Activated CD8-positive, alpha-beta memory T cell treated with anti-CD3 and anti-CD28 coated beads, Interleukin-2, amount 10 ng/mL, durations not matched to agents 7 days and 5 days (primary cell): ENCODE measurements at regions not wholly inside any gene's neighbourhood (a gene's known extent, or its start where the extent isn't known, plus 50 kb on each side); places are given as distances from the start of the nearest gene placed in this dataset.
"Not testable (repeated sequence)": the region's sequence is repeated elsewhere in the genome, so short reads cannot be mapped to it uniquely, and the experiment has no call there.

Source experiments
- ATAC-seq: fragments of 150-1000 bp; cut with Tn5 transposase; one replicate; pipeline ENCODE4 v1.10.0; 2021; ENCODE audit warnings: moderate library complexity
- CTCF ChIA-PET: fragments of 350-600 bp; sonication (Branson Sonifier 250); formaldehyde crosslinking; loops from one replicate; lab custom pipeline; 2021; ENCODE audit warnings: antibody characterized with exemption; lab: Charles Lee
- DNase-seq: peaks from one replicate; pipeline ENCODE4 v3.0.0-alpha.2; 2020
- H3K27ac Mint-ChIP-seq: one replicate; pipeline ENCODE4 v1.8.0; 2021; ENCODE audit warnings: mild to moderate bottlenecking, mixed read lengths
- H3K27me3 Mint-ChIP-seq: one replicate; pipeline ENCODE4 v1.8.0; 2021; ENCODE audit warnings: mixed read lengths
- H3K36me3 Mint-ChIP-seq: one replicate; pipeline ENCODE4 v1.8.0; 2021; ENCODE audit warnings: mild to moderate bottlenecking, mixed read lengths
- H3K4me1 Mint-ChIP-seq: one replicate; pipeline ENCODE4 v1.8.0; 2021; ENCODE audit warnings: mixed read lengths
- H3K4me3 Mint-ChIP-seq: one replicate; pipeline ENCODE4 v1.8.0; 2021; ENCODE audit warnings: mild to moderate bottlenecking, moderate library complexity, mixed read lengths
- H3K9me3 Mint-ChIP-seq: one replicate; pipeline ENCODE4 v1.8.0; 2022; ENCODE audit warnings: low read depth, mixed read lengths

DNA sequence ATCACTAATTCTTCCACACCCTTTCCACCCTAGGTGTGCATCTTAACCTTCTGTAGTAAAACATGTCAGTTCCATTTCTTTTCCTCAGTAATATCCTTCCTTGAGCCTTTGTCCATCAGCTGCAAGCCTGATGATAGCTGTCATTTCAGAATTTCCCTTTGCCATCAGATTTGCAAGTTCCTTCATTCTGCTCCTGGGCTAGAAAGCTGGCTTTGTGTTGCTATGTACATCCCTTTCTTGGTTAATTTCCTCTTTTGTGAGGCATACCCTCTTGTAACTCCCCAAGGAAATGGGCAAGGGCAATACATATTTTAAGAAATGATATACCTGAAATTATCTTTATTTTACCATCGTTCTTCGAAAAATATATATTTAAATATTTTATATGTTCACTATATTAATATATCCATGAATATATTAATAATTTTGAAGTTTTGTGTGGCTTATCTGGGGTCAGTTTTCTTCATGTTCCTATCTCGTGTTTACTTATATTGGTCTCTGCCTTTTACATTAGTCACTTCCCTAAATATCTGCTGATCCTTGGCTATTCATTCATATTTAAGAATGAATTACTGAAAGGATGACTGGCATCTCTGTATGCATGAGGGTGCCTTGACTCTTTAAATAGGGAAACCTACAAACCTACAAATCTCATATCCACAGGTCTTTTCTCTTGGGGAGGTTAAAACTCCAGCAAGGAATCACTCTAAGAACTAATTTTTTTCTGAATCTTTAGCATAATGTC is 143.8 kb downstream of the ZNF22 start:
- Mint-ChIP-seq H3K4me3 (no peak overlapping the region), H3K4me1 (no peaks in the 10 kb centered on the region), H3K27me3 (peaks cover 23% of the 10 kb centered on the region), H3K27ac (no peak overlapping the region), H3K9me3 (no peaks in the 10 kb centered on the region), H3K36me3 (no peaks in the 10 kb centered on the region)
- DNase-seq: no peak
- ATAC-seq: no peak
- CTCF ChIA-PET: no interaction called here

DNA sequence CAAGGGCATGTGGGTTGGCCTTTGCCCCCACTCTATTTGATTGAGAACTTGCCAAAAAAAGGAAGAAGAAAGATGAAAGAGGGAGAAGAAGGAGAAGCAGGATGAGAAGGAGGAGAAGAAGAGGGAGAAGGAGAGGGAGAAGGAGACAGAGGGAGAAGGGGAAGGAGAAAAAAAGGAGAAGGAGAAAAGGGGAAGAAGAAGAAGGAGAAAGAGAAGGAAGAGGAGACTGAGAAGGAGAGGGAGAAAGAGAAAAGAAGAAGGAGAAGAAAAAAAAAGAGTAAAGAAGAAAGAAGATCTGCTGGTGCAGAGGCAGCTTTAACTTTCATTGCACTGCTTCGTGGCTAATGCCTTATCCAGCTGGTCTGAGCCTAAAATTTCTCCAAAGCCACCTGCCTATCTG is 144.4 kb downstream of the ZNF22 start:
- H3K36me3 Mint-ChIP-seq, H3K9me3 Mint-ChIP-seq, H3K27ac Mint-ChIP-seq, DNase-seq, CTCF ChIA-PET, H3K4me1 Mint-ChIP-seq, ATAC-seq, H3K4me3 Mint-ChIP-seq: not testable (repeated sequence)
- peaks cover 22% of the 10 kb centered on the region for H3K27me3 Mint-ChIP-seq

DNA sequence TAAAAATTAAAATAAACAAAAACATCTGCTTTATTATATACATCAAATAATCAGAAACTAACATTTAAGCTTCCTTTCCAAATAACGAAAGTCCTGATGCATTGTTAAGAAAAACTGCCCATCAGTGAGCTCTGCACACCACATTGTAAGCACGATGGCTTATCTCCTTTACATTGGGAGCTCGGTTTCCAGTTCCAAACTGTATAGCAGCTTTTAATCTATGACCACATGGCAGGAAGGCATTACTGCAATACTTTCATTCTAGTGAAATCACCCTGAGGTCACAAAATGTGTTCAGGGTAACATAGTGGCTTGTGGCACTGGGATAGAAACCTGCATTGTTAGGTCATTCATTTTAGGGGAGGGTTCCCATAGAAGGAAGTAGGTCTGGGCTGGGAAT is 146.3 kb downstream of the ZNF22 start:
- H3K4me3 Mint-ChIP-seq: no peak overlapping the region
- no peak overlapping the region for H3K27ac Mint-ChIP-seq
- peaks cover 16% of the 10 kb centered on the region for H3K27me3 Mint-ChIP-seq

DNA sequence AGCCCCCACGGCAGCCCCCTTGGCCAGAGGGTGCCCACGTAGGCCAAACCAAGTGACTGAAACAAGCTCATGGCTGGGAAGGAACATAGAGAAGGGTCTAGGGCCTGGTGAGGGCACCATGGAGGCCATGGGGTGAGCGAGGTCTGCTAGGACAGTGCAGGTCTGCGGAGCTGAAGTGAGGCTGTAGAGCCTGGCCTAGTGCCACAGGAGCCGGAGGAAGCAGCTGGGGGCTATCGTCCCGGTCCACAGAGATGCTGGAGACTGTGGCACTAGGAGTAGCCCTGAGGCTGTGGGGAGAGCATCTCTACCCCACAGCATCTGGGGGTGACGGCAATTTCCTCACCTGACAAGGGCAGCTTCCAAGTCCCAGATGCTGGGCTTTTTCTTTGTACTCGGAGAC is 150.3 kb downstream of the ZNF22 start:
- no peak overlapping the region for H3K4me3 Mint-ChIP-seq
- H3K36me3 Mint-ChIP-seq: no peaks in the 10 kb centered on the region
- CTCF ChIA-PET: no interaction called here
- no peaks in the 10 kb centered on the region for H3K9me3 Mint-ChIP-seq
- ATAC-seq: no peak
- DNase-seq: no peak
- no peaks in the 10 kb centered on the region for H3K4me1 Mint-ChIP-seq
- H3K27ac Mint-ChIP-seq: no peak overlapping the region
- peaks cover 5% of the 10 kb centered on the region for H3K27me3 Mint-ChIP-seq

More for the DNA sequence above, 146.3 kb downstream of the ZNF22 start:
- CTCF ChIA-PET: no interaction called here
- DNase-seq (no peak), ATAC-seq (no peak)
- Mint-ChIP-seq H3K4me1 (no peaks in the 10 kb centered on the region), H3K9me3 (no peaks in the 10 kb centered on the region), H3K36me3 (no peaks in the 10 kb centered on the region)

DNA sequence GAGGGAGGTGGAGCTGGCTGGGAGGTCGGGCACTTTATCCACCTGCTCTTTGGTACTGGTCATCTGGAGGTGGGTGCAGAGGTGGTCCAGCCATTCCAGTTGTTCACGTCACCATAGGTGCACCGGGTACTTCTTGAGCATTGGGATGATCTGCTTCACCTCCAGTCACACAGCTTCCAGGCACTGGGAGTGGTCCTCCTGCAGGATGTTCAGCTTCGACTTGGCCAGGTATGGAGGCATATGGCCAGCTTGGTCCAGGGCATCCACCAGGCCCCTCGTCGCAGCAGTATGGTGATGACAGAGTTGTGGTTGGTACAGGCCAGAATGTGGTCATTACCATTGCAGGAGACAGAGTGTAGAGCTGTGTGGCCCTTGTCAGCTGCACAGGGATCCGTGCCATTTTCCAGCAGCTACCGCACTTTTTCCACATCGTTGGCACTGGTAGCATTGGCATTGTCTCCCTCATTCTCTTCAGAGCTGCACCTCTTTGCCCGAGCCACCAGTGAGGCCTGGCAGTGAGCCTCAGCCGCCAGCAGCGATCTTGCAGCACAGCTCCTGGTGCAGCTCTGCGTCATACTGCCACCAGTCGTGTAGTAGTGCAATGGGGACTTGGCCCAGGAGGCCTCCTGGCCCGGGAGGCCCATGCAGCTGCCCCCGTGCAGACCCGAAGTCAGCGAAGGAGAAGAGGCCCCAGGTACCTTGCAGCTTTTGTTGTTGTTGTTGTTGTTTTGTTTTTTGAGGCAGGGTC is 150.9 kb downstream of the ZNF22 start:
- H3K36me3 Mint-ChIP-seq: no peaks in the 10 kb centered on the region
- ATAC-seq (no peak), DNase-seq (no peak)
- H3K9me3 Mint-ChIP-seq: no peaks in the 10 kb centered on the region
- H3K4me1 Mint-ChIP-seq: no peaks in the 10 kb centered on the region
- CTCF ChIA-PET: no interaction called here
- no peak overlapping the region for H3K27ac Mint-ChIP-seq
- no peak overlapping the region for H3K4me3 Mint-ChIP-seq
- H3K27me3 Mint-ChIP-seq: peaks cover 5% of the 10 kb centered on the region

GRCh38 chr10:45152726-45153125 is 152.0 kb downstream of the ZNF22 start:
- Mint-ChIP-seq H3K4me1 (no peaks in the 10 kb centered on the region), H3K27ac (no peak overlapping the region), H3K9me3 (no peaks in the 10 kb centered on the region), H3K4me3 (no peak overlapping the region), H3K36me3 (no peaks in the 10 kb centered on the region), H3K27me3 (peaks cover 6% of the 10 kb centered on the region)
- CTCF ChIA-PET: no interaction called here
- DNase-seq (no peak), ATAC-seq (no peak)

GRCh38 chr10:45154502-45154901 is 153.8 kb downstream of the ZNF22 start:
- H3K36me3 Mint-ChIP-seq: no peaks in the 10 kb centered on the region
- H3K27ac Mint-ChIP-seq: no peak overlapping the region
- no peaks in the 10 kb centered on the region for H3K4me1 Mint-ChIP-seq
- H3K4me3 Mint-ChIP-seq: no peak overlapping the region
- peaks cover 6% of the 10 kb centered on the region for H3K27me3 Mint-ChIP-seq
- ATAC-seq (no peak), DNase-seq (no peak)
- CTCF ChIA-PET: no interaction called here
- H3K9me3 Mint-ChIP-seq: no peaks in the 10 kb centered on the region

- peaks cover 13% of the 10 kb centered on the region for H3K27me3 Mint-ChIP-seq
- DNase-seq: no peak
- H3K4me3 Mint-ChIP-seq: no peak overlapping the region
Measured at GRCh38 chr10:45155784-45156183, 155.1 kb downstream of the ZNF22 start.

DNA sequence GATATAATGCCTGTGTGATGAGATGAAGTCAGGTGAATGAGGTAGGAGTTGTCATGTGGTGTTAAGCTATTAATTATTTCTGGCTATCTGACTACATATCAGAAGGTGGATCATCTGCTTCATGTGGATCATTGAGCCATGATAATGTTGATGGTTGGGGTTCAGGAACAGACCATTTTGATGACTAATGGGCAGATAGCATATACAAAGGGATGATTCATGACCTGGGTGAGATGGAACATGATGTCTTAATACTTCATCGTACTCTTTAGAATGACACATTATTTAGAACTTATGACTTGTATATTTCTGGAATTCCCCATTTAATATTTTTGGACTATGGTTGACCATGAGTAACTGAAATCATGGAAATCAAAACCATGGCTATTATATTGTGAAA is 155.1 kb downstream of the OR13A1 start:
- Mint-ChIP-seq H3K4me3 (no peak overlapping the region), H3K27ac (no peak overlapping the region), H3K9me3 (no peaks in the 10 kb centered on the region), H3K27me3 (peaks cover 26% of the 10 kb centered on the region), H3K36me3 (no peaks in the 10 kb centered on the region), H3K4me1 (no peaks in the 10 kb centered on the region)
- DNase-seq: no peak
- CTCF ChIA-PET: no interaction called here
- ATAC-seq: no peak

More at GRCh38 chr10:45155784-45156183, 155.1 kb downstream of the ZNF22 start:
- no peaks in the 10 kb centered on the region for H3K36me3 Mint-ChIP-seq
- CTCF ChIA-PET: no interaction called here
- no peaks in the 10 kb centered on the region for H3K9me3 Mint-ChIP-seq
- no peaks in the 10 kb centered on the region for H3K4me1 Mint-ChIP-seq
- no peak overlapping the region for H3K27ac Mint-ChIP-seq
- no peak for ATAC-seq

DNA sequence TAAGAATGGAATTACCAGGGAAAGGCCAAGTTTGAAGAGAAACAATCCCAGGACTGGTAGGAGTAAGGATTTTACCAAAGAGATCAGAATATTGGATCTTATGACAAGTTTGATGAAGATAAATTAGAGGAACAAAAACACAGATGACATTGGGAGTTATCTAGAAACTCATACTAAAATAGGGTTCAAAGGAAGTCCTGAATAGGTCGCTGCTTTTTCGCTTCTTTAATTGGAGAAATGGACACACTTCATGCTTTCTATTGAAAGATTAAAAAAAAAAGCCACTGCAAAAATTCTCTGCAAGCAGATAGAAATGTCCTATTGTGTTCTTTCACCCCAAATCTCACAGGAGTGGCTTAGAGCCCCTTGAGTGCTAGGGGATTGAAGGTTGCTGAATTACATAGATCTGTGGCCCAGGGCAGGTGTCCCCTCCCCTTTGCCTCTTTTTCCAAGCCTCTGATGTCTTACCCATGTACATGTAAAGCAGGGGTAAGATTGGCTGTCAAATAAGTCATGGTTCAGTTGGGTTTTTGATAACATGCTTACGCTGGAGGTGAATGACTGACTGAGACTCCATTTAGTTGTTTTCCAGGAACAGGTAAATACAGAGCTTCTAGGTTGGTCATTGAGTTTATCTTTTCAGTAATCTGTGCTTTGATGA is 152.0 kb downstream of the OR13A1 start:
- CTCF ChIA-PET: no interaction called here
- H3K36me3 Mint-ChIP-seq: no peaks in the 10 kb centered on the region
- H3K9me3 Mint-ChIP-seq: no peaks in the 10 kb centered on the region
- no peak for ATAC-seq
- H3K27ac Mint-ChIP-seq: no peak overlapping the region
- no peaks in the 10 kb centered on the region for H3K4me1 Mint-ChIP-seq
- no peak for DNase-seq
- H3K27me3 Mint-ChIP-seq: peaks cover 22% of the 10 kb centered on the region
- H3K4me3 Mint-ChIP-seq: no peak overlapping the region

DNA sequence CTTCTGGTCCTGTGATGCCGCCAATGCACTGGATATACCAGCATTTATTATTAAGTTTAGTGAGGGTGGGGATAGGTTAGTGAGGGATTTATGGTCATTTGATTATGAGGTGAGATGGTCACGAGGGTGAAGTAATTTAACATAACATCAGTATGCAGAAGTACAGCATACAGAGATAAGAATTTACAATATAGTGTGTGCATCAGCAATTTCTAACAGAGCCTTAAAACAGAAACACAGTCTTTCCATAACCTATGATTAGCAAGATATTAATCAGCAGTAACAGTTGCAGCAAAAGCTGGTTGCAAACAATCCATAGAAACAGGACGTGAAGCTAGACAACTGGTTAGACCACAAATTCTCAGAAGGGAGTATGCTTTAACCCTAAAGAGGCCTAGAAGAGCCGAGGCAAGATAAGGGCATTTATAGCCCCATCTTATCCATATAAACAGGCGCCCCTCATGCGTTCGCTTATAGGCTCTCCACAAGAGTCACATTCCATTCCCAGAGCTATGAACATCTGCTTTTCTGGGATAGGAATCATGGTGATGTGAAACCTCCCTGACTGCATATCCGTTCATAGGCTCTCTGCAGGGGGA is 139.8 kb downstream of the OR13A1 start:
- H3K4me3 Mint-ChIP-seq, H3K4me1 Mint-ChIP-seq, CTCF ChIA-PET, H3K9me3 Mint-ChIP-seq, DNase-seq, ATAC-seq, H3K36me3 Mint-ChIP-seq, H3K27ac Mint-ChIP-seq: not testable (repeated sequence)
- H3K27me3 Mint-ChIP-seq: peaks cover 35% of the 10 kb centered on the region

- Mint-ChIP-seq H3K4me3 (no peak overlapping the region), H3K36me3 (no peaks in the 10 kb centered on the region), H3K4me1 (peaks cover 3% of the 10 kb centered on the region), H3K9me3 (no peaks in the 10 kb centered on the region), H3K27ac (no peak overlapping the region), H3K27me3 (peaks cover 12% of the 10 kb centered on the region)
- CTCF ChIA-PET: no interaction called here
- ATAC-seq (no peak), DNase-seq (no peak)
Measured at GRCh38 chr10:45179691-45180090, 135.7 kb downstream of the OR13A1 start.

DNA sequence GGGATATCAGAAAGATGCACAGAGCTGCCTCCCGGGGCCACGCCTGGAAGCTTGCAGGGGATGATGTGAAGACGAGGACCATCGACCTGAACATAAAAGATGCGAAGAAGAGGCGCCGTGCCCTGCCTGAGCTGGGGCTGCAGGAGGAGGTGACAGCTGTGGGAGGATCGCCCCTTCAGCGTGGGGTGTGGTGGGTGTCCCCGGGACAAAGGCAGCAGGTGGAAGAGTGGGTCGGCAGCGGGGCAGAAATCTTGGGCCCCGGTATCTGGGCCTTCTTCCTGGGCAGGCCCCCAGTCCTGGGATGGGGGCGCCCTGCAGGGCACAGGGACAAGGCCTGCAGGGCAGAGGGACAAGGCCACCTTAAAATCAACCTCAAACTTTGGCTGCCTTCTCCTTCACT is 134.9 kb downstream of the OR13A1 start:
- Mint-ChIP-seq H3K27ac (no peak overlapping the region), H3K36me3 (no peaks in the 10 kb centered on the region), H3K27me3 (peaks cover 12% of the 10 kb centered on the region), H3K9me3 (no peaks in the 10 kb centered on the region), H3K4me1 (peaks cover 1% of the 10 kb centered on the region), H3K4me3 (no peak overlapping the region)
- CTCF ChIA-PET: no interaction called here
- ATAC-seq: no peak
- no peak for DNase-seq
